H1 (cell line): ENCODE measurements at regions not wholly inside any gene's neighbourhood (a gene's known extent, or its start where the extent isn't known, plus 50 kb on each side); places are given as distances from the start of the nearest gene placed in this dataset.

Experiments used
- CTCF ChIA-PET: fragments of 300-600 bp; sonication (Branson Sonifier 250); formaldehyde crosslinking; loops from one replicate; lab custom pipeline; 2021; ENCODE audit not compliant: partially characterized antibody; lab: Charles Lee
- POLR2A ChIA-PET: fragments of 300-600 bp; sonication (Branson Sonifier 250); formaldehyde crosslinking; loops from one replicate; lab custom pipeline; 2021; ENCODE audit warnings: inconsistent platforms; ENCODE audit not compliant: partially characterized antibody; lab: Charles Lee
- DNase-seq, 2 experiments: peaks; one replicate each; pipeline versions ENCODE4 v3.0.0 to v3.0.0-alpha.2; 2010 to 2022; ENCODE audit warnings: low spot score in 2 of 2, low read depth in 1 of 2, mixed read lengths in 1 of 2
- FAIRE-seq: peaks from 2 replicates; lab custom pipeline; 2011; peaks lifted over from hg19 to GRCh38; lab: Jason Lieb, UNC
- H2AFZ ChIP-seq: 2 replicates; pipeline ENCODE4 v1.8.1; 2012; ENCODE audit warnings: low read length, inconsistent platforms
- H2AK5ac ChIP-seq: 2 replicates; pipeline ENCODE4 v1.6.1; 2013; ENCODE audit warnings: low read depth, low read length
- H2BK120ac ChIP-seq: replicated peaks from 2 replicates; pipeline ENCODE3; 2013; ENCODE audit warnings: low read depth, low read length, inconsistent platforms
- H2BK12ac ChIP-seq: 2 replicates; pipeline ENCODE4 v1.6.1; 2013; ENCODE audit warnings: low read depth, low read length
- H2BK15ac ChIP-seq: 2 replicates; pipeline ENCODE4 v1.6.1; 2013; ENCODE audit warnings: low read length
- H2BK20ac ChIP-seq: 2 replicates; pipeline ENCODE4 v1.6.1; 2013; ENCODE audit warnings: low read length
- H2BK5ac ChIP-seq: 2 replicates; pipeline ENCODE4 v1.6.1; 2013; ENCODE audit warnings: low read depth, low read length
- H3K14ac ChIP-seq: 2 replicates; pipeline ENCODE4 v1.6.1; 2013; ENCODE audit warnings: inconsistent platforms; ENCODE audit not compliant: insufficient read length
- H3K18ac ChIP-seq: 2 replicates; pipeline ENCODE4 v1.6.1; 2013; ENCODE audit warnings: low read length; ENCODE audit errors: extremely low read depth
- H3K23ac ChIP-seq: 2 replicates; pipeline ENCODE4 v1.6.1; 2013; ENCODE audit warnings: inconsistent platforms; ENCODE audit not compliant: insufficient read length
- H3K23me2 ChIP-seq: 2 replicates; pipeline ENCODE4 v1.6.1; 2013; ENCODE audit warnings: low read depth, low read length
- H3K27ac ChIP-seq: 2 replicates; pipeline ENCODE4 v1.6.1; 2011; ENCODE audit warnings: low read depth, low read length, inconsistent platforms
- H3K27me3 ChIP-seq, 4 experiments: replicated peaks in 1 of 4; 1 replicate in 1 of 4; 2 replicates in 3 of 4; pipeline versions ENCODE4 v1.6.1 to v1.8.1; 2011 to 2013; ENCODE audit warnings: low read length in 3 of 4, mild to moderate bottlenecking in 3 of 4, inconsistent platforms in 2 of 4, mixed read lengths in 2 of 4, moderate library complexity in 1 of 4; ENCODE audit not compliant: control insufficient read depth in 3 of 4, insufficient read depth in 3 of 4; ENCODE audit errors: extremely low read depth in 1 of 4
- H3K36me3 ChIP-seq, 4 experiments: 2 replicates each; pipeline versions ENCODE4 v1.6.1 to v1.8.1; 2011 to 2013; ENCODE audit warnings: mild to moderate bottlenecking in 4 of 4, low read length in 3 of 4, moderate library complexity in 2 of 4, control low read depth in 1 of 4, inconsistent platforms in 1 of 4; ENCODE audit not compliant: insufficient read depth in 4 of 4, control insufficient read depth in 2 of 4
- H3K4ac ChIP-seq: replicated peaks from 2 replicates; pipeline ENCODE3; 2013; ENCODE audit warnings: low read length, low read depth, mixed read lengths, inconsistent platforms; ENCODE audit not compliant: insufficient read length
- H3K4me1 ChIP-seq, 4 experiments: replicated peaks in 1 of 4; 1 replicate in 1 of 4; 2 replicates in 3 of 4; pipeline versions ENCODE4 v1.6.1 to v1.8.1; 2011 to 2013; ENCODE audit warnings: low read length in 3 of 4, inconsistent platforms in 2 of 4, mixed read lengths in 1 of 4; ENCODE audit not compliant: insufficient read depth in 4 of 4, control insufficient read depth in 3 of 4
- H3K4me2 ChIP-seq, 2 experiments: 2 replicates each; pipeline versions ENCODE4 v1.6.1 to v1.8.1; 2011 to 2013; ENCODE audit warnings: low read depth in 2 of 2, low read length in 2 of 2, control low read depth in 1 of 2, inconsistent platforms in 1 of 2, mild to moderate bottlenecking in 1 of 2; ENCODE audit not compliant: insufficient read depth in 1 of 2
- H3K4me3 ChIP-seq, 4 experiments: fragments of 200-600, 300-600 bp in 1 of 4; sonication (generic), shearing (Covaris generic), sonication (Bioruptor Twin) in 1 of 4; 2 replicates each; pipeline versions ENCODE4 v1.5.1 to v1.8.1; 2011 to 2016; ENCODE audit warnings: low read length in 4 of 4, low read depth in 3 of 4, control low read depth in 2 of 4, inconsistent platforms in 2 of 4, mild to moderate bottlenecking in 2 of 4, mixed read lengths in 1 of 4, moderate library complexity in 1 of 4; ENCODE audit not compliant: insufficient read depth in 2 of 4; ENCODE audit errors: extremely low read depth in 1 of 4
- H3K56ac ChIP-seq: replicated peaks from 2 replicates; pipeline ENCODE3; 2013; ENCODE audit warnings: low read depth, mild to moderate bottlenecking, mixed read lengths, low read length, inconsistent platforms; ENCODE audit not compliant: insufficient read length
- H3K79me1 ChIP-seq: 2 replicates; pipeline ENCODE4 v1.6.1; 2013; ENCODE audit warnings: low read depth, low read length, control low read depth
- H3K79me2 ChIP-seq, 2 experiments: 2 replicates each; pipeline versions ENCODE4 v1.6.1 to v1.8.1; 2012 to 2013; ENCODE audit warnings: low read length in 2 of 2, mild to moderate bottlenecking in 2 of 2, inconsistent platforms in 1 of 2; ENCODE audit not compliant: insufficient read depth in 2 of 2, control insufficient read depth in 1 of 2
- H3K9ac ChIP-seq, 4 experiments: replicated peaks in 1 of 4; 1 replicate in 1 of 4; 2 replicates in 3 of 4; pipeline versions ENCODE4 v1.6.1 to v1.8.1; 2011 to 2013; ENCODE audit warnings: low read depth in 3 of 4, low read length in 3 of 4, control low read depth in 2 of 4, mild to moderate bottlenecking in 2 of 4, moderate library complexity in 2 of 4, inconsistent platforms in 1 of 4; ENCODE audit errors: extremely low read depth in 1 of 4
- H3K9me3 ChIP-seq, 2 experiments: 2 replicates each; pipeline versions ENCODE4 v1.6.1 to v1.8.1; 2012 to 2013; ENCODE audit warnings: mild to moderate bottlenecking in 2 of 2, moderate library complexity in 2 of 2, control low read depth in 1 of 2, inconsistent platforms in 1 of 2, low read depth in 1 of 2, low read length in 1 of 2, mixed read lengths in 1 of 2; ENCODE audit not compliant: insufficient read depth in 2 of 2
- H4K20me1 ChIP-seq, 2 experiments: replicated peaks in 1 of 2; 2 replicates each; pipeline versions ENCODE3 to v1.8.1; 2011 to 2013; ENCODE audit warnings: inconsistent platforms in 2 of 2, low read length in 2 of 2, mild to moderate bottlenecking in 1 of 2; ENCODE audit not compliant: insufficient read depth in 2 of 2, control insufficient read depth in 1 of 2
- H4K5ac ChIP-seq: 2 replicates; pipeline ENCODE4 v1.6.1; 2013; ENCODE audit warnings: low read length, low read depth, mixed read lengths, inconsistent platforms; ENCODE audit not compliant: insufficient read length
- H4K8ac ChIP-seq: 2 replicates; pipeline ENCODE4 v1.8.0; 2013; ENCODE audit warnings: mild to moderate bottlenecking, moderate library complexity, low read length, inconsistent platforms; ENCODE audit not compliant: insufficient read depth; ENCODE audit errors: extremely low read depth
- H4K91ac ChIP-seq: replicated peaks from 2 replicates; pipeline ENCODE3; 2013; ENCODE audit warnings: low read length, mixed read lengths, inconsistent platforms; ENCODE audit not compliant: insufficient read length
- CBX8 ChIP-seq: fragments of 300-800, 300-1000 bp; sonication (generic); IDR thresholded peaks from 2 replicates; pipeline ENCODE4 v1.7.1; 2016; ENCODE audit warnings: low read depth, low read length, borderline replicate concordance
- CHD1 ChIP-seq: IDR thresholded peaks from 2 replicates; pipeline ENCODE4 v1.6.1; 2012; ENCODE audit warnings: low read depth, low read length, improper control_type of control experiment
- CHD2 ChIP-seq: IDR thresholded peaks from 2 replicates; pipeline ENCODE4 v1.6.1; 2012; ENCODE audit warnings: low read length, improper control_type of control experiment
- E2F6 ChIP-seq: IDR thresholded peaks from 2 replicates; pipeline ENCODE4 v1.6.1; 2012; ENCODE audit warnings: inconsistent platforms
- EGR1 ChIP-seq: IDR thresholded peaks from 2 replicates; pipeline ENCODE4 v1.6.1; 2011; ENCODE audit warnings: low read depth, low read length, borderline replicate concordance
- GABPA ChIP-seq: IDR thresholded peaks from 2 replicates; pipeline ENCODE4 v1.6.1; 2011; ENCODE audit warnings: mild to moderate bottlenecking, low read length, moderate library complexity, borderline replicate concordance; ENCODE audit not compliant: insufficient read depth
- HDAC6 ChIP-seq: IDR thresholded peaks from one replicate; pipeline ENCODE4 v1.7.1; 2012; ENCODE audit warnings: low read depth, mild to moderate bottlenecking, inconsistent platforms, low read length, moderate library complexity
- JUN ChIP-seq: IDR thresholded peaks from 2 replicates; pipeline ENCODE4 v1.6.1; 2011; ENCODE audit warnings: low read depth, mild to moderate bottlenecking, improper control_type of control experiment, low read length
- KDM1A ChIP-seq: fragments of 200-600, 300-600 bp; sonication (generic); IDR thresholded peaks from 2 replicates; pipeline ENCODE4 v1.7.1; 2016; ENCODE audit warnings: mild to moderate bottlenecking, low read length, borderline replicate concordance
- POU5F1 ChIP-seq: IDR thresholded peaks from 2 replicates; pipeline ENCODE4 v1.6.1; 2011; ENCODE audit warnings: low read depth, mild to moderate bottlenecking, low read length, moderate library complexity
- SIX5 ChIP-seq: IDR thresholded peaks from 2 replicates; pipeline ENCODE4 v1.6.1; 2011; ENCODE audit warnings: mild to moderate bottlenecking, low read depth, low read length
- SRF ChIP-seq: IDR thresholded peaks from 2 replicates; pipeline ENCODE4 v1.6.1; 2011; ENCODE audit warnings: mild to moderate bottlenecking, low read depth, low read length, moderate library complexity
- WGBS, 2 experiments: shearing (Covaris generic) in 1 of 2; methylation state at CpG; one replicate each; pipeline versions ENCODE4 v1.1.6 to v1.1.7; 2013 to 2015; ENCODE audit warnings: low lambda C conversion rate in 2 of 2, mixed read lengths in 2 of 2, inconsistent platforms in 1 of 2, low coverage in 1 of 2, missing lambda C conversion rate in 1 of 2; ENCODE audit not compliant: insufficient replicate concordance in 2 of 2, insufficient coverage in 1 of 2, insufficient read length in 1 of 2; ENCODE audit errors: extremely low coverage in 1 of 2, missing lambda C conversion rate in 1 of 2; 5-methylcytosine and 5-hydroxymethylcytosine counted together
- TF ChIP-seq, protein P1 (sequence below): IDR thresholded peaks from 2 replicates; pipeline ENCODE4 v1.6.1; 2012; ENCODE audit warnings: inconsistent platforms

GRCh38 chr6:16973545-16974386, 128.1 kb upstream of the STMND1 start:
- DNase-seq (no peak), FAIRE-seq (no peak)
- POLR2A ChIA-PET, result no interaction called here
- H3K18ac ChIP-seq, result no peak overlapping the region
- H3K79me2 ChIP-seq, result no peaks in the 10 kb centered on the region
- H3K4me2 ChIP-seq, result no peak overlapping the region
- H2BK15ac ChIP-seq, result no peak overlapping the region
- H2BK12ac ChIP-seq, result no peak overlapping the region
- no peak overlapping the region for H3K4me3 ChIP-seq
- no peaks in the 10 kb centered on the region for H3K4me1 ChIP-seq
- H4K20me1 ChIP-seq, result no peaks in the 10 kb centered on the region
- H3K79me1 ChIP-seq, result no peaks in the 10 kb centered on the region
- no peak overlapping the region for H2AK5ac ChIP-seq
- no peak overlapping the region for H3K4ac ChIP-seq
- no peaks in the 10 kb centered on the region for H3K27me3 ChIP-seq
- H2AFZ ChIP-seq, result no peak overlapping the region
- no peak overlapping the region for H3K56ac ChIP-seq
- no peaks in the 10 kb centered on the region for H3K36me3 ChIP-seq
- H4K91ac ChIP-seq, result no peak overlapping the region
- no peak overlapping the region for H2BK5ac ChIP-seq
- H4K8ac ChIP-seq, result no peak overlapping the region
- CTCF ChIA-PET, result interaction anchor here (0.5 to 2.0 kb wide), 4 partner anchors 8 to 291 kb away, joined by 3 to 8 read pairs (median 4); partner anchors contain the start of gene ATXN1
- no peak overlapping the region for H2BK120ac ChIP-seq
- no peak overlapping the region for H3K9ac ChIP-seq
- WGBS, 2 experiments, result 77% methylated on average over 12 of the region's 12 CpGs; no CpG with 5 or more reads in 1 of the 2 experiments
- no peaks in the 10 kb centered on the region; the same call in 1 of the 2 replicates for H3K23me2 ChIP-seq
- no peak overlapping the region for H4K5ac ChIP-seq
- no peak overlapping the region for H3K23ac ChIP-seq
- H3K9me3 ChIP-seq, result no peaks in the 10 kb centered on the region
- no peak overlapping the region for H2BK20ac ChIP-seq
- no peak overlapping the region for H3K14ac ChIP-seq
- H3K27ac ChIP-seq, result no peak overlapping the region
- TF ChIP-seq CHD2 (no peak), CHD1 (no peak), KDM1A (no peak), SIX5 (no peak), HDAC6 (no peak), SRF (no peak), JUN (no peak), EGR1 (no peak), E2F6 (no peak), GABPA (no peak), POU5F1 (no peak), CBX8 (no peak)
- TF ChIP-seq, protein P1, sequence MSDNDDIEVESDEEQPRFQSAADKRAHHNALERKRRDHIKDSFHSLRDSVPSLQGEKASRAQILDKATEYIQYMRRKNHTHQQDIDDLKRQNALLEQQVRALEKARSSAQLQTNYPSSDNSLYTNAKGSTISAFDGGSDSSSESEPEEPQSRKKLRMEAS, result no peak
